IMR-90 (cell line): ENCODE measurements at regions not wholly inside any gene's neighbourhood (a gene's known extent, or its start where the extent isn't known, plus 50 kb on each side); places are given as distances from the start of the nearest gene placed in this dataset.

Experiments used
- ATAC-seq: fragments of 200-7000 bp; cut with Tn5 transposase; 2 replicates; pipeline ENCODE4 v1.9.1; 2020; ENCODE audit warnings: low read depth, mild to moderate bottlenecking, moderate library complexity
- BruUV-seq: library from RNA; stranded (reverse); fragments of 400-500 nt; replicated peaks from 2 replicates; lab custom pipeline; 2021; lab: Mats Ljungman, UMichigan
- CTCF ChIA-PET: fragments of 300-600 bp; formaldehyde crosslinking; extraction: SDS; loops from one replicate; lab custom pipeline; 2021; ENCODE audit warnings: antibody characterized with exemption; lab: Yijun Ruan, JAX
- POLR2A ChIA-PET: fragments of 300-600 bp; sonication (Branson Sonifier 250); formaldehyde crosslinking; loops from one replicate; lab custom pipeline; 2022; ENCODE audit warnings: antibody characterized with exemption; ENCODE audit not compliant: unreplicated experiment; lab: Charles Lee
- DNase-seq: peaks from one replicate; pipeline ENCODE4 v3.0.0; 2013
- H2AFZ ChIP-seq: replicated peaks from 2 replicates; pipeline ENCODE3; 2013; ENCODE audit warnings: low read length, mild to moderate bottlenecking; ENCODE audit not compliant: poor library complexity
- H2AK5ac ChIP-seq: 2 replicates; pipeline ENCODE4 v1.6.1; 2013; ENCODE audit warnings: low read depth, low read length, inconsistent platforms
- H2AK9ac ChIP-seq: replicated peaks from 2 replicates; pipeline ENCODE3; 2013; ENCODE audit warnings: mild to moderate bottlenecking, low read depth, low read length, moderate library complexity; ENCODE audit not compliant: poor library complexity
- H2BK120ac ChIP-seq: 2 replicates; pipeline ENCODE4 v1.6.1; 2013; ENCODE audit warnings: low read depth, low read length, inconsistent platforms
- H2BK15ac ChIP-seq: 3 replicates; pipeline ENCODE4 v1.6.1; 2013; ENCODE audit warnings: low read depth, low read length, inconsistent platforms
- H2BK20ac ChIP-seq: 2 replicates; pipeline ENCODE4 v1.6.1; 2013; ENCODE audit warnings: low read depth, mild to moderate bottlenecking, inconsistent platforms, low read length, moderate library complexity
- H2BK5ac ChIP-seq: 2 replicates; pipeline ENCODE4 v1.6.1; 2013; ENCODE audit warnings: mild to moderate bottlenecking, low read depth, low read length, inconsistent platforms; ENCODE audit not compliant: poor library complexity, severe bottlenecking
- H3K14ac ChIP-seq: replicated peaks from 2 replicates; pipeline ENCODE4 v1.6.1; 2013; ENCODE audit warnings: low read depth, low read length, inconsistent platforms
- H3K18ac ChIP-seq: 2 replicates; pipeline ENCODE4 v1.6.1; 2013; ENCODE audit warnings: low read depth, low read length, control low read depth
- H3K23ac ChIP-seq: 2 replicates; pipeline ENCODE4 v1.6.1; 2013; ENCODE audit warnings: low read depth, low read length, inconsistent platforms
- H3K27ac ChIP-seq: 2 replicates; pipeline ENCODE4 v1.5.1; 2013; ENCODE audit warnings: mild to moderate bottlenecking, control low read depth, low read length; ENCODE audit not compliant: insufficient read depth
- H3K27me3 ChIP-seq: 2 replicates; pipeline ENCODE4 v1.6.1; 2013; ENCODE audit warnings: low read length; ENCODE audit not compliant: control insufficient read depth, insufficient read depth
- H3K36me3 ChIP-seq: 2 replicates; pipeline ENCODE4 v1.6.1; 2013; ENCODE audit warnings: low read length, mixed read lengths; ENCODE audit not compliant: control insufficient read depth, insufficient read depth
- H3K4ac ChIP-seq: 2 replicates; pipeline ENCODE4 v1.6.1; 2013; ENCODE audit warnings: low read depth, low read length, inconsistent platforms
- H3K4me1 ChIP-seq: 2 replicates; pipeline ENCODE4 v1.6.1; 2013; ENCODE audit warnings: low read length, mixed read lengths; ENCODE audit not compliant: control insufficient read depth, insufficient read depth
- H3K4me2 ChIP-seq: 2 replicates; pipeline ENCODE4 v1.6.1; 2013; ENCODE audit warnings: low read depth, mild to moderate bottlenecking, control low read depth, low read length, moderate library complexity
- H3K4me3 ChIP-seq: 2 replicates; pipeline ENCODE4 v1.5.1; 2013; ENCODE audit warnings: low read depth, mild to moderate bottlenecking, control low read depth, low read length, moderate library complexity; ENCODE audit not compliant: insufficient read depth
- H3K56ac ChIP-seq: 2 replicates; pipeline ENCODE4 v1.6.1; 2013; ENCODE audit warnings: low read length, inconsistent platforms; ENCODE audit not compliant: insufficient read depth; ENCODE audit errors: extremely low read depth
- H3K79me1 ChIP-seq, 2 experiments: 2 replicates each; pipeline ENCODE4 v1.6.1; 2013; ENCODE audit warnings: low read length in 2 of 2, inconsistent platforms in 1 of 2, low read depth in 1 of 2
- H3K9ac ChIP-seq: 2 replicates; pipeline ENCODE4 v1.6.1; 2013; ENCODE audit warnings: low read depth, low read length, control low read depth
- H3K9me1 ChIP-seq: 2 replicates; pipeline ENCODE4 v1.6.1; 2013; ENCODE audit warnings: low read length, inconsistent platforms; ENCODE audit not compliant: insufficient read depth
- H3K9me3 ChIP-seq: 2 replicates; pipeline ENCODE4 v1.6.1; 2013; ENCODE audit warnings: low read length; ENCODE audit not compliant: control insufficient read depth, insufficient read depth
- H4K20me1 ChIP-seq: 2 replicates; pipeline ENCODE4 v1.6.1; 2013; ENCODE audit warnings: low read length, inconsistent platforms; ENCODE audit not compliant: insufficient read depth
- H4K5ac ChIP-seq: 2 replicates; pipeline ENCODE4 v1.6.1; 2013; ENCODE audit warnings: mild to moderate bottlenecking, low read depth, low read length, control low read depth
- H4K8ac ChIP-seq, 2 experiments: 2 replicates each; pipeline ENCODE4 v1.6.1; 2013; ENCODE audit warnings: low read depth in 2 of 2, low read length in 2 of 2, control low read depth in 1 of 2, inconsistent platforms in 1 of 2
- H4K91ac ChIP-seq: 2 replicates; pipeline ENCODE4 v1.6.1; 2013; ENCODE audit warnings: low read depth, low read length, inconsistent platforms; ENCODE audit not compliant: insufficient read depth
- BHLHE40 ChIP-seq: fragments of 150-350 bp; IDR thresholded peaks from 2 replicates; pipeline ENCODE4 v1.6.1; 2016; ENCODE audit warnings: mild to moderate bottlenecking, low read depth, low read length
- CEBPB ChIP-seq: IDR thresholded peaks from 2 replicates; pipeline ENCODE4 v1.6.1; 2012; ENCODE audit warnings: low read depth, low read length, improper control_type of control experiment
- CHD1 ChIP-seq: IDR thresholded peaks from 2 replicates; pipeline ENCODE4 v1.6.1; 2012; ENCODE audit warnings: low read depth, low read length, improper control_type of control experiment
- CTCF ChIP-seq: conservative IDR thresholded peaks from 2 replicates; pipeline ENCODE4 v1.5.1; 2012; ENCODE audit warnings: mild to moderate bottlenecking, low read depth, low read length, improper control_type of control experiment
- ELK1 ChIP-seq: fragments of 150-350 bp; IDR thresholded peaks from 2 replicates; pipeline ENCODE4 v1.6.1; 2016; ENCODE audit warnings: low read depth, mild to moderate bottlenecking, low read length, moderate library complexity, borderline replicate concordance
- FOS ChIP-seq: fragments of 150-350 bp; IDR thresholded peaks from 2 replicates; pipeline ENCODE4 v1.6.1; 2016; ENCODE audit warnings: low read depth, low read length
- MAFK ChIP-seq: IDR thresholded peaks from 2 replicates; pipeline ENCODE4 v1.6.1; 2012; ENCODE audit warnings: low read depth, low read length, improper control_type of control experiment
- MAZ ChIP-seq: IDR thresholded peaks from 2 replicates; pipeline ENCODE4 v1.6.1; 2012; ENCODE audit warnings: low read depth, mild to moderate bottlenecking, low read length, improper control_type of control experiment, moderate library complexity, borderline replicate concordance
- NFE2L2 ChIP-seq: fragments of 150-350 bp; IDR thresholded peaks from 2 replicates; pipeline ENCODE4 v1.6.1; 2016; ENCODE audit warnings: low read depth, mild to moderate bottlenecking, low read length
- POLR2A ChIP-seq: IDR thresholded peaks from 2 replicates; pipeline ENCODE4 v1.6.1; 2012; ENCODE audit warnings: mild to moderate bottlenecking, low read depth, low read length
- RAD21 ChIP-seq: IDR thresholded peaks from 2 replicates; pipeline ENCODE4 v1.6.1; 2012; ENCODE audit warnings: low read length, improper control_type of control experiment
- RCOR1 ChIP-seq: IDR thresholded peaks from 2 replicates; pipeline ENCODE4 v1.6.1; 2012; ENCODE audit warnings: mild to moderate bottlenecking, low read length, improper control_type of control experiment; ENCODE audit not compliant: insufficient replicate concordance
- RFX5 ChIP-seq: IDR thresholded peaks from 2 replicates; pipeline ENCODE4 v1.8.0; 2012; ENCODE audit warnings: low read depth, mild to moderate bottlenecking, low read length, moderate library complexity
- SMC3 ChIP-seq: fragments of 150-350 bp; IDR thresholded peaks from 2 replicates; pipeline ENCODE4 v1.6.1; 2016; ENCODE audit warnings: low read depth, mild to moderate bottlenecking, antibody characterized with exemption, low read length, moderate library complexity
- USF2 ChIP-seq: fragments of 150-350 bp; IDR thresholded peaks from 2 replicates; pipeline ENCODE4 v1.6.1; 2017; ENCODE audit warnings: mild to moderate bottlenecking, antibody characterized with exemption, low read length, low read depth
- WGBS, 2 experiments: methylation state at CpG; one replicate each; pipeline versions ENCODE4 v1.1.5 to v1.1.7; 2013; ENCODE audit warnings: missing lambda C conversion rate in 2 of 2; ENCODE audit not compliant: insufficient read length in 1 of 2; ENCODE audit errors: extremely low coverage in 2 of 2; 5-methylcytosine and 5-hydroxymethylcytosine counted together
- dilution Hi-C: fragments of 300-500 bp; cut with HindIII; formaldehyde crosslinking; loops from one replicate; pipeline ENCODE4 v1.14.3; 2018; ENCODE audit warnings: low sequenced_read_pairs; ENCODE audit not compliant: unreplicated experiment
- in situ Hi-C: fragments of 300-500 bp; cut with MboI; formaldehyde crosslinking; loops from 3 replicates; pipeline ENCODE4 v1.14.3; 2019; ENCODE audit warnings: low sequenced_read_pairs, inconsistent platforms, mixed read lengths
- intact Hi-C: fragments of 100-400 bp; cut with micrococcal nuclease; formaldehyde crosslinking; loops from 2 replicates; pipeline ENCODE4 v1.10.0; 2022

GRCh38 chr12:16492820-16493797, 112.9 kb downstream of the LMO3 start:
- H3K9ac ChIP-seq = no peak overlapping the region
- H3K27ac ChIP-seq = no peak overlapping the region
- WGBS, 2 experiments = no CpG with 5 or more reads among the region's 4 CpGs
- H3K27me3 ChIP-seq = no peaks in the 10 kb centered on the region
- ChIA-PET CTCF (interaction anchor here (0.6 to 0.7 kb wide), 2 partner anchors 50 to 51 kb away, joined by 3 read pairs; no protein-coding TSS in a partner anchor), POLR2A (no interaction called here)
- in situ Hi-C loops (no loop called here), dilution Hi-C loops (no loop called here), intact Hi-C loops (no loop called here)
- ATAC-seq (no peak), DNase-seq (no peak)
- no peak overlapping the region for H3K14ac ChIP-seq
- no peaks in the 10 kb centered on the region for H3K79me1 ChIP-seq
- no peak overlapping the region for H2BK5ac ChIP-seq
- no peaks in the 10 kb centered on the region for H3K9me3 ChIP-seq
- H3K4ac ChIP-seq = no peak overlapping the region
- no peak overlapping the region for H2AFZ ChIP-seq
- H3K4me1 ChIP-seq = no peaks in the 10 kb centered on the region
- no peaks in the 10 kb centered on the region for H4K20me1 ChIP-seq
- H3K56ac ChIP-seq = no peak overlapping the region
- H3K9me1 ChIP-seq = no peaks in the 10 kb centered on the region
- no peak overlapping the region for H2AK9ac ChIP-seq
- no peak overlapping the region for H4K5ac ChIP-seq
- H3K18ac ChIP-seq = no peak overlapping the region
- H3K4me2 ChIP-seq = no peak overlapping the region
- no peak overlapping the region for H3K4me3 ChIP-seq
- H4K91ac ChIP-seq = no peak overlapping the region
- H3K23ac ChIP-seq = no peak overlapping the region
- BruUV-seq = no TSS peak
- H2BK120ac ChIP-seq = no peak overlapping the region
- H3K36me3 ChIP-seq = no peaks in the 10 kb centered on the region
- H4K8ac ChIP-seq = no peak overlapping the region
- no peak overlapping the region for H2BK20ac ChIP-seq
- no peak overlapping the region for H2AK5ac ChIP-seq
- H2BK15ac ChIP-seq = no peak overlapping the region
- TF ChIP-seq RAD21 (no peak), SMC3 (no peak), MAZ (no peak), CTCF (no peak), MAFK (no peak), USF2 (no peak), POLR2A (no peak), ELK1 (no peak), CHD1 (no peak), RCOR1 (no peak), CEBPB (no peak), BHLHE40 (no peak), FOS (no peak), NFE2L2 (no peak), RFX5 (no peak)
